ENCODE measurements at regions not wholly inside any gene's neighbourhood (a gene's known extent, or its start where the extent isn't known, plus 50 kb on each side); places are given as distances from the start of the nearest gene placed in this dataset.

- TF ChIP-seq ZNF24 (IDR thresholded peaks at IDR 0.05), result no peak
- TF ChIP-seq NFYB (IDR thresholded peaks at IDR 0.05; ENCODE audit: extremely low read depth, insufficient read length), result no peak
- TF ChIP-seq RFX5 (IDR thresholded peaks at IDR 0.05; ENCODE audit: low read depth, low read length), result no peak
- TF ChIP-seq CREB5 (CRISPR knock-in tag; IDR thresholded peaks at IDR 0.05), result no peak
- no peak for TF ChIP-seq MYBL2 (IDR thresholded peaks at IDR 0.05; ENCODE audit: low read depth)
- TF ChIP-seq MYBL2 (CRISPR knock-in tag; IDR thresholded peaks at IDR 0.05; ENCODE audit: borderline replicate concordance), result no peak
- no peak for TF ChIP-seq MAZ (CRISPR knock-in tag; conservative IDR thresholded peaks at IDR 0.05 in 1 of 2, IDR thresholded peaks at IDR 0.05 in 1 of 2)
- TF ChIP-seq BRF1 (IDR thresholded peaks at IDR 0.05; ENCODE audit: borderline replicate concordance, extremely low read depth, insufficient read length), result no peak
- TF ChIP-seq POLR2A (conservative IDR thresholded peaks at IDR 0.05), result no peak
- TF ChIP-seq EP300 (IDR thresholded peaks at IDR 0.05; ENCODE audit: low read length), result no peak
- no peak for TF ChIP-seq NRF1 (conservative IDR thresholded peaks at IDR 0.05 in 1 of 2, IDR thresholded peaks at IDR 0.05 in 1 of 2)
- no peak for TF ChIP-seq RAD21 (CRISPR knock-in tag; conservative IDR thresholded peaks at IDR 0.05 in 1 of 2, IDR thresholded peaks at IDR 0.05 in 1 of 2)
- TF ChIP-seq JUND (IDR thresholded peaks at IDR 0.05; ENCODE audit: borderline replicate concordance, low read depth, low read length), result no peak
- TF ChIP-seq JUND (tag; IDR thresholded peaks at IDR 0.05; ENCODE audit: borderline replicate concordance, low read depth, low read length), result no peak
- TF ChIP-seq ARID3B (CRISPR knock-in tag; IDR thresholded peaks at IDR 0.05; ENCODE audit: borderline replicate concordance), result no peak
Measured at GRCh38 chr13:74258961-74259360, 124.8 kb upstream of the KLF12 start.

All from K562 (cell line).